GM03348 (cell line): ENCODE measurements at regions not wholly inside any gene's neighbourhood (a gene's known extent, or its start where the extent isn't known, plus 50 kb on each side); places are given as distances from the start of the nearest gene placed in this dataset.
"Not testable (repeated sequence)": the region's sequence is repeated elsewhere in the genome, so short reads cannot be mapped to it uniquely, and the experiment has no call there.

ENCODE experiments used
- DNase-seq: peaks from one replicate; pipeline ENCODE4 v3.0.0; 2012; ENCODE audit warnings: low spot score

GRCh38 chr4:107562316-107562715 lies 157.7 kb downstream of the PAPSS1 start:
- DNase-seq, result no peak

DNA sequence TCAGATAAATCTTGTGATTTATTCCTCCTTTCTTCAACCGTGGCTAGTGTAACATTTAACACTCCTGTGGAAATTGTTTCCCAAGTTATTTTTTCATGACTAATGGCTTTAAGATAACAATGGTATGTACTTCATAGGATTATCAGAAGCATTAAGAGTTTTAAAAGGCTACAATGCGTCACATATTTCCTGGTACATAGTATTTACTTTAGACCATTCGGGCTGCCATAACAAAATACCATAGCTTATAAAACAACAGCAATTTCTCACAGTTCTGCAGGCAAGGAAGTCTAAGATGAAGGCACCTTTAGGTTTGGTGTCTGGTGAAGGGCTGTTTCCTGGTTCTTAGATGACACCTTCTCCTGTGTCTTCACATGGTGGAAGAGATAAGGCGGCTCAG lies 158.6 kb downstream of the PAPSS1 start:
- DNase-seq, result no peak

DNA sequence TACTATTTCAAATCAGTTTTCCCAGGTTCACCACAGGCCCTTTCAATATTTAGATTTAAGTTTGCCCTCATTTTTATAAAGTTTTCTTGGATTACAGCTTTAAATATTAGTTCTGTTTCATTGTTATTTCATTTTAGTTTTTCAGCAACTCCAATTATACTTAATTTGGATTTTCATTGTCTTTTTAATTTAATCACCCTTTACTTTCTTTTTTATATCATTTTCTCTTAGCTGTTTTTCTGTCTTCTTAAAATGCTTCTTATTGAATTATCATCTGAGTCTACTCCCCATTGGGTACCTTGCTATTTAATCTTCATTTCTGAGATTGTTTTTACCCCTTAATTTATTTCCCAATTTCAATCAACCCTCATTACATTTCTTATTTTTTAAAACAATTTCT lies 160.4 kb downstream of the PAPSS1 start:
- no peak for DNase-seq

GRCh38 chr4:107552306-107552705 lies 167.7 kb downstream of the PAPSS1 start:
- DNase-seq, result no peak

GRCh38 chr4:107548211-107548905 lies 171.7 kb downstream of the PAPSS1 start:
- no peak for DNase-seq

GRCh38 chr4:107546638-107547037 lies 173.4 kb downstream of the PAPSS1 start:
- no peak for DNase-seq

DNA sequence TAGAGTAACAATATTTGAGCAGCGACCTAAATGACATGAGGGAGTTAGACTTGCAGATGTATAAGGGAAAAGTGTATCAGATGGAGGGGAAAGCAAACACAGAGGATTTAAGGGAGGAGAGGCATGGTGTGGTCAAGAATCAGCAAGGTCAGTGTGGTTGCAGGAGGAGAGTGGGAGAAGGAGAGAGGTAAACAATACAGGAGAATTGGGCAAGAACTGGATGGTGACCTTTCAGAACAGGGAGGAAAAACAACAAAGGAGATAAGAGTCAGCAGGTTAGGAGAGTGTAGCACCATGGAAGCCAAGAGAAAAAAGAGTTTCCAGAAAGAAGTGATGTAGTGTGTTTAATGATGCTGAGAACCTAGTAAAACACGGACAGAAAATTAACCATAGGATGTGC lies 178.5 kb downstream of the PAPSS1 start:
- no peak for DNase-seq

- no peak for DNase-seq
Measured at GRCh38 chr4:107531927-107532326, 188.1 kb downstream of the PAPSS1 start.

DNA sequence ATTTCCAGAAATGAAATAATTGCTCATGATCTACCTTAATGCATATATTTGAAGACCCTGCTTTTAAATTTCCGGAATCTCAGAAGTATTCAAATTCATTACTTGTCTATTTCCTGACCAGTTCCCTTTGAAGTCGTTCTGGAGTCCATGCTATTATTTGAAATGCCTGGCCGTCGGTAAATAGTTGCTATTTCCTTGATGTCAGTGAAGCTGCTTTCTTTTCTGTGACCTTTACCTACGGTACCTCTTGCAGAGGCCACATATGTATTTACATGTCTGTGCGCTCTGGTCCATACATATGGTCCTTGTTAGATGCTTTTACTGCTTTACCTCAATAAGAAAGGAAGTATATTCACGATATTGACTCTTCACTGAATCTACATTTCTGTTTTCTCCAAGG lies 199.7 kb downstream of the PAPSS1 start:
- no peak for DNase-seq

DNA sequence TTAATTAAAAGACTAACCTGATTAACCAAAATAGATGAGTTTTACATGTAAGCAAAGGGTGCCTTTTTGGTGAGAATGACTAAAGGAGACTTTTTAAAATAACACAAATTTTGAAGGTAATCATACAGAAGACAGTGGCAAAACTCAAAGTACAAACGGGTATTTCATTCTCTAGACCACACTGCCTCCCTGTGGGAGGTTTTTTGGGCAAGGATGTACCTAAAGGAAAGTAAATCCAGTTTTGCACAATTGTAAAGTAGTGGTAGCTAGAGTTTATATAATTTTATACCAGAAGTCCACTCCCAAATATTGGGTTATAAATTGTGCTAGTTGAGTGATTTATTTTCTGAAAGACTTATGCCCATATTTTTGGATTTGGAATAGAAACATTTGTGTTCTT lies 201.0 kb downstream of the PAPSS1 start:
- DNase-seq, result peak; percentile 46

DNA sequence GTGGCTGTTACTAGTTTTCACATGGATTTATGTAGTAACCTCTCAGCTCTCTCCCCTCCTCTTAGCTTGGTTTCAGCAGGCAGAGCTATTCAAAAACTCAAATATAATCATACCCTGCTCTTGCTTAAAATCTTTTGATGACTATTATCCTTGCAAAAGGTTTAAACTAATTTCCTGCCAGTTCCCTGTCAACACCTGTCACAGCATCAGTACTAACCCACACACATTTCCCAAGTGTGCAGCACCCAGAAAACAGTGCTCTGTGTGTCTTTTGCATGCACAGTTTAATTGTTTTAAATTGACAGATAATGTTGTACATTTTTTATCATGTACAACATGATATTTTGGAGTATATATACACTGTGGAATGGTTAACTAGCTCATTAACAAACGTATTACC lies 202.0 kb downstream of the PAPSS1 start:
- no peak for DNase-seq

DNA sequence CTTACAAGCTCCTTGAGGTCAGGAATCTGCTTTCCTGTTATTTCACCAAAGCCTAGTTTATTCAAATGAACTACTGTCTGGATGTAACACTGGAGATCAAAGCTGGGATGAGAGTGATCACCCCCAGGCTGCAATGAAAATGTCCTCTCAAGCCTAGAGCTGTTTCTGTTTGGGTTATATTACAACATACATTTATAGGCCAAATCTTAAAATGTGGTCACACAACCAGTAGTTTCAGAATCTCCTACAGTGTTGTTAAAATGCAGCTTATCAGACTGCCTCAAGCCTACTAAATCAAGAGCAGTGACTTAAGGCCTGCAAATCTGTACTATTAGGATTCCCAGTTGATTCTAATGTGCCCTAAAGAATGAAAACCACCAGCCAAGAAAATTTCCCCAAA lies 207.5 kb downstream of the PAPSS1 start:
- DNase-seq, result no peak

DNA sequence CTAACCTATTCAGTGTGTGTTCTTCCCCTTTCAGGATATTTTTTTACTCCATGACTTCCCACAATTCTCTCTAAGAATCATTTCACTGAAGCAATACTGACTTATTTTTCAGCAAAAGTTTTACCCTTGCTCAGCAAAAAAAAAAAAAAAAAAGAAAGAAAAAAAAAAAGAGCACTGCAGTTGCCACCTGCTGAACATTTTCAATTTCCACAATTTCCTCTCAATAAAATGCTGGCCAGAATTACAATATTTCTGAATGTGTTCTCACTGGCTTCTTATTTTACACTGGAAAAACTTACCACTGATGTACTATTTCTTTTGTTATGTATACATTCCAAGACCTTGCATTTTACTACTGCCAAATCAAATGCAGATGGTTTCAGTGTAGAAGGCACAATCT lies 210.4 kb downstream of the PAPSS1 start:
- no peak for DNase-seq

- DNase-seq, result no peak
Measured at GRCh38 chr4:107500551-107500950, 219.5 kb downstream of the PAPSS1 start.

DNA sequence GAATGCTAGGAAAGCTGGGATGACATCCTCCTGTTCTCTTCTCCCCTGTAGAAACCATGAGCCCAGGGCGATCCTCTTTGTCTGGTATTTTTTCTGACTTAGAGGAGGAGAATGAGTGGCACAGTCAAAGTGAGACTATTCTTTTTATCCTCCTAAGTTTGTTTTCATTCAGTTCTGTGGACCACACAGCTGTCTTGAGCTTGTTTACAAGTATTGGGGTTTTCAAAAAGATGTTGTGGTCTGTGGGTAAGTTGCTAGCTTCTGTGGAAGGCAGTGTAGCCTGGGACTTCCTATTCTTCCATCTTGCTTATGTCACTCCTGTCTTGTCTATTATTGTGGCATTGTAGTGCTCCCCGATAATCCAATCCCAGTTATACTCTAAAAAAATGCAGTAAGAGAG lies 223.0 kb downstream of the PAPSS1 start:
- DNase-seq, result no peak

GRCh38 chr4:107492566-107492965 lies 227.5 kb downstream of the PAPSS1 start:
- no peak for DNase-seq

- DNase-seq, result no peak
Measured at GRCh38 chr4:107490116-107490515, 229.9 kb downstream of the PAPSS1 start.

GRCh38 chr4:107483621-107484020 lies 236.4 kb downstream of the PAPSS1 start:
- not testable (repeated sequence) for DNase-seq

- DNase-seq, result no peak
Measured at GRCh38 chr4:107482546-107482945, 237.5 kb downstream of the PAPSS1 start.

- DNase-seq, result no peak
Measured at GRCh38 chr4:107478327-107478980, 241.6 kb downstream of the PAPSS1 start.

- no peak for DNase-seq
Measured at GRCh38 chr4:107473126-107473525, 246.9 kb downstream of the PAPSS1 start.

- DNase-seq, result no peak
Measured at GRCh38 chr4:107472265-107472948, 247.6 kb downstream of the PAPSS1 start.

DNA sequence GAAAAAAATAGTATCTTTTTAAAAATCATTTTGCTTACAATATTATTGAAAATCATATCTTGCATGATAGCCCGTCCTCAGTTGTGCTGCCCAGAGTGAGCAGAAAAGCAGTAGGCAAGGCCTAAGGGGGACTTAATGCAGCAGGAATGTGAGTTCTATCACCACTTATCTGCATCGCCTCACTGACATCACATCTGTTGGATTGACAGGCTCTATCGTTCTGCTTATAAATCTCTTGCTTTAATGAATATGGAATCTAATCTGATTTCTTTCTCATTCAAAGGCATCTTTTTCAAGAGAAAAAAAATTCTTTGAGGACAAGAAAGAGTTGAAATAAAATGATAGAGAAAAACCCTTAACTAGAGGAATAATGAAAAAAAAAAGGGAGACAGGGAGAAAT lies 249.9 kb downstream of the PAPSS1 start:
- no peak for DNase-seq
